ENCODE measurements at regions not wholly inside any gene's neighbourhood (a gene's known extent, or its start where the extent isn't known, plus 50 kb on each side); places are given as distances from the start of the nearest gene placed in this dataset.

DNA sequence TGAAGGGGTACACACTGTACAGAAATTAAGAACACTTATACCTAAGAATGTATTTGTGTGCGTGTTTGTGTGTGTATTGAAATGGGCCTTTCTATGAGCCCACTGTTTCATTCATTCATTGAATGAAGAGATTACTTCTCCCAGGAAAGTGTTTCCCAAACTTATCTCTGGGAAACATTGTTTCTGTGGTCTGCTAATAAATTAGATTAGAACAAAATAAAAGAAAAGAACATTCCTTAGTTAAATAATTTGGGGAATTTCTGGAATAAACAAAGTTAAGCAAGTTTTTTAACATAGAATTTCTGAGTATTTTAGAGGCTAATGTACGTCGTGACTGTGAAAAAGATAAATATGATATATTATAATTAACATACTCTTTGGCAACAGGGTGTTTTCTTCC is 402.4 kb upstream of the CDH11 start:
- no peak for DNase-seq

DNA sequence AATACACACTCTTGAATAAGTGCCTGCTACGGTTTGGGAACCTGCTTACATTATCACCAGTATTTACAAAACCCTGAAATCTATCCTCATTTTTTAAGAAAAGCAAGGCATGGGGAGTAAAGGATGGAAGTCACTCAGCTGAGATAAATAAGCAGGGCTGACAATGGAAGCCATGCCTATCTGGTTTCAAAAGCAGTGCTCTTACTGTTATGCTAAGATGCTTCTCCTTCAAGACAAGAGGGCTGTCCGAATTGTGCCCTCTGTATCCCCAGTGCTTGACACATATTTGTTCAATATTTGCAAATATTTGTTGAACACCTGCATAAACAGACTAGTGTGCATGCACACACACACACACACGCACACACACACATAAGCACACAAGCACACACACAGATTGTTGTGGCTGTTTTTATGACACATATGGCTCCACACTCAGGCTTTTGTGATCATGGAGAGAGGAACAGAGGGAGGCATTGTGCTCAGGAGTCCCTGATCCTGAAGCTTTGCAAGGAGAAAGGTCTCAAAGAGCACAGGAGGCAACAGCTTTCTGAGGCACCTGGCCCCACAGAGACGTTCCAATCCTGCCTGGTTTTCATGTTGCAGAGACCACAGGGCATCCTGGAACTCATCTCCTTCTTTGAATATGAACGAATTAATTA is 401.6 kb upstream of the CDH11 start:
- DNase-seq, result no peak

DNA sequence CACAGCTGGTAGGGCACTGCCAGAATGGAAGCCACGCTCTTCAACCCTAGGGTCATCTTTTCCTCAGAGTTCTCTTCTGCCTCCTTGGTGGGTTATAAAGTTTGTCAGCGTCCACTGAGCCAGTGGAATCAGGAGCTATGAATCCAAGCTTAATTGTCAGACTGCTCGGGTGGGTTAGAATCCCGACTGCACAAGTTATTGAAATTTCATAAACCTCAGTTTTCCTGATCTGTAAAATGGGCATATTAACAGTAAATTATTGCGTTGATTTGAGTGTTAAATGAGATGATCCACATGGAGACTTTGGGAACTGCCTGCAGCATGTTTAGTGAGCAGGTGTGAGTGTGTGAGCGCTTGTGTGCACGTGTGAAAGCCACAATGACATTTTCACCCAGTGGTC is 400.5 kb upstream of the CDH11 start:
- no peak for DNase-seq

DNA sequence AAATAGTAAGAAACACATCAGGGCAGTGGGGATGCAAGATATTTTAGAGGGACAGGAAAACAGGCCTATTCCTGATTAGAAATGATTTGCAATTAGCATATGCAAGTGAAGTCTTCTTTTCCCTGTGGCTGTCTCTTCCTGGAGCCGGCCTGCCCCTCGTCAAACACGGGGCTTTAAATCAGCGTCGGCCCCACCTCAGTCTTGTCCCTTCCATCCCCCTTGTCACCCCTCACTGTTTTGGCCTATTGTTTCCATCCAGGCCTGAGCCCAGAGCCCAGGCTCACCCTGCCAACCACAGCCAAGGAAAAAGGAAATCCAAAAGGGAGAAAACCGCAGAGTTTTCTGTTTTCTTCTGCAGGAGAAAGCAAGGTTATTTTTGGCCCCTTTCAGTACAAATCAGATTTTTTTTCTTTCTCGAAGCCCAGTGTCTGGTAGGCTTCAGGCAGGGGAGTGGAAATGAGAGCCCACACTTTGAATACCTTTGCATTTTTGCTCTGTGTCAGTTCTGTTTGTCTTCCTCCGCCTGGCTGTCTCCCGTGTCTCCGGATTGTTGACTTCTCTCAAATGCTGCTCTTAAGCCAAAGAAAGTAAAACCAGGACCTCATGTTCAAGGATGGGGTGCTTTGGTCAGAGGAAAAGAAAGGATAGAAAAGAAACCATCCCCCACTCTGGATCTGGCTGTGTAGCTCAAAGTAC is 399.9 kb upstream of the CDH11 start:
- DNase-seq, result no peak

DNA sequence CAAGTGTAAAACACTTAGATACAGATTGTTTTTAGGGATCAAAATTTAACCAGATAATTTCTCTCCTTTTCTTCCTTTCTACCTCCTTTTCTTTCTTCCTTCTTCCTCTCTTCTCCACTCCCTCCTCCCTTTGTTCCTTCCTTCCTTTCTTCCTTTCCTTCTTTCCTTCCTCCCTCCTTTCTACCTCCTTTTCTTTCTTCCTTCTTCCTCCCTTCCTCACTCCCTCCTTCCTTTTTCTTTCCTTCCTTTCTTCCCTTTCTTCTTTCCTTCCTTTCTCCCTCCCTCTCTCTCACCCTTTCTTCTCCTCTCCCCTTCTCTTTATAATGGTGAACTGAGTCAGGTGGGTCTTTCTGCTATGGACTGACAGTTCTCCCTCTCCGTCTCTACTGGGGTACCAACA is 397.5 kb upstream of the CDH11 start:
- DNase-seq, result no peak

DNA sequence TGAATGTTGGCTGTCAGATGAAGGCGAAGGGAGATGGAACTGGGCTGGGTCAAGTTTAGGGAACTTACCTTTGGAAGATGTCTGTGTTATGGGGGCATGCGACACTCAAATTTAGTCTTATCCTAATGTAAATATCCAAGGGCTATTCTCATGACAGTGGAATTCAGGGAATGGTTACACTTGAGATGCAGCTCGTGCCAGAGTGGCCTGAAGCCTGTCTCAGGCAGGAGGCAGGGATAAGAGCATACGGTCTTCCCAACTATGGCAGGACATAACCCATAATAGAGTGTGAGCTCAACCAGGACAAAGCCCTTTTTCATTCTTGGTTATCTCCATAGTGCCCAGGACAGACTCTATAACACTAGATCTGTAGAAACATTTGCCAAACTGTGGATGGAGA is 393.3 kb upstream of the CDH11 start:
- no peak for DNase-seq

DNA sequence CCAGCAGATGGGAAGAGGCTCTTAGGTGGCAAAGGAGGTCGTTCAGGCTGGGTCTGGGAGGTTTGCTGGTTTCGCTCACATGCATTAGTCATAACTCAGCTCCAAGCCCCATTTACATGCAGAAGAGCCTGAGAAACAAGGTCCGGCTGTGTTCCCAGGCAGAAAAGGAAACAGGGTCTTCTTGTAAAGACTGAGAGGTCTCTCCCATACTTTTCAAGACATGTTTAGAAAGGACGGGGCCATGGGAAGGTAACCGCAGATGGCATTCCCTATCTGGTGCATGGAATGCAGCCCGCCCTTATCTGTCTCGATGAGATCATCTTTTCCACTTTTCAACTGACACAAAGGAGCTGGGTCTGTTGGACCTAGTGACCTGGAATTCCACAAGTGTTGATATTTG is 389.0 kb upstream of the CDH11 start:
- no peak for DNase-seq

DNA sequence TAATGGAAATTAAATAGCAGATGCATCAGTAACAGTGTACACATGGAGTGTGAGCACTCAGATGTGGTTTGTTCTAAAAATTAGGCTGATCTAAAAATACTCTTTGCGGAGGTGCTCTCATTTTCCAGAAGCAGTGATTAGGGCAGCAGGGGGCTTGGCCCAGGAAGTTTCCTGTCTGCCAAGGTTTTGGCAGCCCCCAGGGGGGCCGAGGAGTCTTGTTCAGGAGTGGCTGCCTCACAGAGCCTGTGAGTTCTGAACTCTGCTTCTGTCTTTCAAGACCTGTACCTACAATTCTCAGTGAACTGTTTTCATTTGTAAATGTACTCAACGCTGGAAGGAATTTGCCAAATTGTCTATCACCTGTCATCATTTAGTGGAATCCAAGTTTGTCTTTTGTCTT is 388.4 kb upstream of the CDH11 start:
- no peak for DNase-seq

DNA sequence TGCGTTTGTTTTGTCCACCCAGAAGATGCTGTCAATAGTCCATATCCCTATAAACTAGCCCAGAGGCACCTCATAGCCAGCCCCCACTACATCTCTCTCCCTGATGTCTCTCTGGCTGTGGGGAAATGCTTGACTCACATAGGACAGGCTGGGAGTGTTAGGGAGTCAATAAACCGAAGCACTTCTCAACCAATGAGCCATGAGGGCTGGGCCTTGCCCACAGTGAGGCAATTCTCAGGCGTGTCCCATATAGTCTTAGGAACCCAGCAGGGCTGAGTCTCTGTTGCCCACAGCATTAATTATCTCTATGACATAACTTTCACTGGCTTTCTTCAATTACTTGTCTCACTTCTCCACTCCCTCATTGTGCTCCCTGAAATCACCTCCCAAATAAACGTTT is 387.3 kb upstream of the CDH11 start:
- DNase-seq, result no peak

DNA sequence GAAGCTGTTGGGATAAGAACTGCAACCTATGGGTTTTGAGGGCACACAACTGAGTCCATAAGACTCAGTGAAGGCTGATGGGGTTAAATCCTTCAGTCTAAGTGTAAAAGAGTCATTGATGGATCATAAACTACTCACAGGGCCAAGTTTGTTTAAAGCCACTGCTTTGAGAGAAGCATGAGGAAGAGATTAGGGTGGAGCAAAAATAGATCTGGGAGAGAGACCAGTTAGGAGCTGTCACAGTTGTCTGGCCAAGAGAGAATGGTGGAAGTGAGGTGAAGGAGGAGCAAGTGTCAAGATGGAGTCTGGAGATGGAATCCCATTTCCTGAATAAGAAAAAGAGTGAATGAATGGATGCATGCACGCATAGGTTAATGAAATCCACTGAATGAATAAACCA is 379.1 kb upstream of the CDH11 start:
- no peak for DNase-seq

DNA sequence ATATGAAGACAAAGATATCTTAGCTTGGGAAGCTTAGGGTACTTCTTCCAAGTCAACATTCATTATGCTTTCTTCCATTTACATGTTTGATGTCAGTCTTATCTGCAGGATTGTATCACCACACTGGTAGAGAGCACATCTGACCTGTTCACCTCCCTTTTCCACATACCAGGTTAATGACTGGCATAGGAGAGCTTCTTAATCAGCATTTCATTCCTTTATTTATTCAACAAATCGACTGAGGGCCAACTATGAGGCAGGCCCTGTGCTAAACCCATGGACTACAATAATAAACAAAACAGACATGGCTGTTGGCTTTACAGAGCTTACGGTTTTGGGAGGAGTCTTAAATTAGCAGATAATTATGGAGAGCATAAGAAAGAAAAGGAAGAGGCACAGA is 378.1 kb upstream of the CDH11 start:
- no peak for DNase-seq

DNA sequence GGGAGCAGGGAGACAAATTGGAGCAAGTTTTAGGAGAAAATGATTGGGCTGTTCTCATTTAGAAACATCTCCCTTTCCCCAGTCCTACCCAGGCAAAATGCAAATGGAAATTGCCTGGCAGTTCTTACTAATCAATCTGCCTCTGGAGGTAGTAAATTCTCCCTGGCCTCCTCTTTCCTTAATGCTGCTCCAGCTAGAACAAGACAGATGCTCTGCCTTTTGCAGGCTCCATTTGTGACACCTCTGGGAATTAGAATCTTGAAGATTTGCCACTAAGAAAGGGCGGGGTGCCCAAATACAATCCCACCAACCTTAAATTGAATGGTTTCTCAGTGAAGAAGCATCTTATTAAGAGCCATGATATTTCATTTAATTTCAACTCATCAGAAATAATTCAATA is 377.7 kb upstream of the CDH11 start:
- no peak for DNase-seq

DNA sequence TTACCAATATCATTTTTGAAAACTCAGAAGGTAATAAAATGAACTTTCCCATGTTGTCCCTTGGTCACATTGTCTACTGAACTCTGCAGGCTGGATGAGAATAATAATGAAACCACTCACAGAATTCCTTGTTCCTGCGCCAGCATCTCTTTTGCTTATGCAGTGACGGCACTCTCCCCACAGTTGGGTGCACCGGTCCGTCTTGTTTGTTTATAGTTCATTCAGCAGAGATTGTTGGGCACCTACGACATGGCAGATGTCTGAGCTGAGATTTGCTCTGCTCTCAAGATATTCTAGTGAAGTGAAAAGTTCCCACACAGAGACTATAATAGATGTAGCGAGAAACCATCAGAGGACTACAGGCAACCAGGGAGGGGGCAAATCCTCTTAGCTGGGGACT is 375.7 kb upstream of the CDH11 start:
- no peak for DNase-seq

DNA sequence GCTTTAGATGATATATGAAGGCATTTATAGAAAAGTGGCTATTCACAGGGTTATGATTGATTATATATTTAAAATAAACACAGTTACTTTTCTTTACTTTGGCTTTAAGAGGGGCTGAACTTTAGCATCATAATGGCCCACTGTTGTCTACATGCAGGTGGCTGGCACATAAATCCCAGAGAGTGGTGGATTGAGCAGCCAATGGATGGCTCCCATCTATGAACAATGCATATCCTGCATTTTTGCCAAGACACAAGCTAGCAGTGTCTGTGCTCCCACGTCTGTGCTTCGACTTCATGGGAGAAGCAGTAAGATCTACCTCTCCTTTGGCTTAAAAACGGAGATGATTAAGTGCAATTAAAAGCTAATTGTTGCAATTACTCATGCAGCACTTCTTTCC is 373.2 kb upstream of the CDH11 start:
- DNase-seq, result no peak

DNA sequence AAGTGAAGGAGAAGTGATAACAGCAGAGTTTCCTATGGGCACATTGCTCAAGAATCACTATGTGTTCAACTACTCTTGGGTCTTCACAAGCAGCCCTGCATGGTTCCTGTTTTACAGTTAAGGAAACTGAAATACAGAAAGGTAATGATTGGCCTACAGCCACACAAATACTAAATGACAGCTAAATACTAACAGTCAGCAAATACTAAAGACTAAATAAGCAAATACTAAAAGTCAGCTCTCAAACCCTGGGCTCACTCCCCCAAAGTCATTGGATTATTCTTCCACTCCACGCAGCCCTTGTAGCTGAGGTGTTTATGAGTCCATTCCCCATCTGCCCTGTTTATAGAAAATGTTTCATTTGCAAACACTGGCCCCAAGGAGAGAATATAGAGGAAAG is 372.7 kb upstream of the CDH11 start:
- no peak for DNase-seq

DNA sequence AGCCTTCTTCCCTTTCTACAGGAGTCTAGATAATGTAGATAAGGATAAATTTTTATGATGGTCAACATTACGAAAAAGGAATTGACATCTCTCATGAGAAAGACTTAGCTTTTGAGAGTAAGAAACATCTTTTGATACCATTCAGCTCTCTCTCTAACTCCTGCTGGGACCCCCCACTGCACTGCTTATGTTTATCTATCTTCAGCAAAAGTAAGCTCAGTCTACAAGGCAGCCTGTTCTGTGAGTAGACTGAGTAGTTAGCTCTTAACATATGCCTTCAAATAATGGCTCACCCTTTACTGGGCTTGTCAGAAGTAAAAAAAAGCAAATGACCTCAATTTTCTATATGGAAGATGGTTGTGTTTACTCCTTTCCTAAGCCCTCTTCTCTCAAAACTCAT is 372.2 kb upstream of the CDH11 start:
- DNase-seq, result no peak

DNA sequence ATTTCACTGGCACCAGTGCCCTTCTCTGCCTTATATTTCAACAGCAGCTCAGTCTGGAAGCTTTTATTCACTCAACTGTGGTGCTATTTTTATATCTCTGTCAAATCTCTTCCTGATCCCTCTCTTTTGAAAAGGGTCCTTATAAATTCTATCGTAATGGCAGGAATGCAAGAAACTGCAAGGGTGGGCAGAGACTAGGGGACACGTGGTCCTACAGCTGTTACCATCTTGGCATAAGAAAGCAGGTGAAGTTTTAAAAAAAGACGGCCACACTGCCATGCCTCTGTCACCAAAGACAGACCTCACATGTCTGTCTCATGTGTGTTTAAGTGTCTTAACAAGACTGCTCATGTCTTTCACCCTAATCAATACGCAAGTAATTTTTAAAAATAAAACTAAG is 368.4 kb upstream of the CDH11 start:
- DNase-seq, result no peak

DNA sequence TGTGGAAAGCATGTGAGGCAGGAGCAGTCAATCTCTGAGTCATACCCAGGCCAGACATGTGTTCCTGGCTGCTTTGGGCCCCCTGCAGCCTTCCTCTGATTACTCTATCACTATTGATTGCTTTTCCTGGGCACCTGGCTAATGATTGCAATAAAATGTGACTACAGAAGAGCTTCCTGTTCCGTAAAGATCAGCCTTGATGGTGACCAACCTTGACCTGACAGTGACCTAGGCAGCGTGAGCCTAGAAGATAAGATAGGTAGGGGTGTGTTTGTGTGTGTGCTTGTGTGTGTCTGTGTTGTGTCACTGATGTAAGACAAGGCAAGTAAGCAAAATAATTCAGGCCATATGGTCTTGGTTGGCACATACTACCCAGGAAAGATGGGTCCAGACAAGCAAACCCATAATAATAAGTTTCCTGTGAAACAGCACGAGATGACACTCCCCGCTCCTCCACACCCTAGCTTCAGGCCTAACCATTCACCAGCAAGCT is 367.7 kb upstream of the CDH11 start:
- DNase-seq, result no peak

DNA sequence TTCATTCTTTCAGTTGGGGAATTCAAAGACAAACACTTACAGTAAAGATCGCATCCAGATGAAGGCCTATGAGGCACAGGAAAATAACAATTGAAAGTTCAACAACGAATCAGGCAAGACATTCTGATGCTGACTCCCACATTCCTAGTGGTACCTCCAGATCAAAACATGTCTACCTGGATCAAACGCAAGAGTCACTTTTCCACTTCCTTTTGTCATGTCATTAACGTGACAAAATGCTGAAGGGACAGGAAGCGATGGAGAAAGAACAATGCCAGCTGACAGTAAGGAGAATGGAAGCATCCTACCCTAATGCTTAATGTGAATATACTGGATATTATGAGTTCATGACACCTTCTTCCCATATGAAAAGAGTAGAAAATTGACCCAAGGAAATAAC is 365.4 kb upstream of the CDH11 start:
- DNase-seq, result no peak

DNA sequence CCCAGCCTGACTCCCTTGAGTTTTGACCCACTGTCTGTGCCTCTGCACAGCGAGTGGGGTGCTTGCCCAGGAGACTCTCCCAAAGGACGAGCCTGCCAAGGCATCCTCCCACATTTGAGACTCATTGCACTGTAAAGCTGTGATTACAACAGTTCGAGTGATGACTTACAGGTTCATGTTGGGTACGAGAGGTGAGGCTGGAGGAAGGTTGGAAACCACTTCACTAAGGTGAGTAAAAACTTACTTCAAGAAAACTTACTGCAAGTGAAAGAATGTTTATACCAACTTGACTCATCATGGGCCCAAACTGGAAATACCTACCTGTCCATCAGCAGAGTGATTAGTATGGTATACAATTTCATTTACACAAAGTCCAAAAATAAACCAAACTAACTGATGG is 360.1 kb upstream of the CDH11 start:
- DNase-seq, result no peak

DNA sequence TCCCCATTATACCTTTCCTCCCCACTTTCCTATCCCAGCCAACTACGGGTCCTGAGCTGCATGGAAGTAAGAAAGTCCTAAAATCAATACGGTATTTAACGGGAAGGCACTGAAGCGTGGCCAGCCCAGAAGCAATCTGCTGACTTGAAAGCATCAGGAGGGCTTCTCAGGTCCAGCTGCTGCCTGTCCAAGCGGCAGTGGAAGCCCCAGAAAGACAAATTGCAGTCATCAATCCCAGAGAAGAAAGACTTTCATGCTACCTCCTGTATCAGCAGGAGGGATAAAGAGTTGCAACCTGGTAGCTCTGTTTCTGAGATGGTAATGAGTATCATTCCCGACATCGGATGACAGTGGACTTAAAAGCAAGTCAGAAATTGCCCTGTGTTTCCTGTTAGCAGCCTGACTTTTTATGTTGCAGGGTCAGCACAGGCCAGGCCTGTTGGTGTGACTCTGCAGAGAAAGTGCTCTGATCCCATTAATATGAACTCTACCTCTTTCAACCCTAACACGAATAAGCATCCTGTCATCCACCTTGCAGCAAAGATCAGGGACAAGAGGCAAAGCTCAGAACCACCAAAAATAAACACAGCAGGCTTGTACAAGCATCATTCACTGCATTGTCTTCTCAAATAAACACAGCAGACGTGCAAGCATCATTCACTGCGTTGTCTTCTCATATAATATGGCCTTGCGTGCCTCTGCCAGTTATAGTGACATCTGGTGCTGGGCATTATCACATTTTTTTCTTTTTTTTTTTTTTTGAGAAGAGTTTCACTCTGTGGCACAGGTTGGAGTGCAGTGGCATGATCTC is 358.6 kb upstream of the CDH11 start:
- no peak for DNase-seq

DNA sequence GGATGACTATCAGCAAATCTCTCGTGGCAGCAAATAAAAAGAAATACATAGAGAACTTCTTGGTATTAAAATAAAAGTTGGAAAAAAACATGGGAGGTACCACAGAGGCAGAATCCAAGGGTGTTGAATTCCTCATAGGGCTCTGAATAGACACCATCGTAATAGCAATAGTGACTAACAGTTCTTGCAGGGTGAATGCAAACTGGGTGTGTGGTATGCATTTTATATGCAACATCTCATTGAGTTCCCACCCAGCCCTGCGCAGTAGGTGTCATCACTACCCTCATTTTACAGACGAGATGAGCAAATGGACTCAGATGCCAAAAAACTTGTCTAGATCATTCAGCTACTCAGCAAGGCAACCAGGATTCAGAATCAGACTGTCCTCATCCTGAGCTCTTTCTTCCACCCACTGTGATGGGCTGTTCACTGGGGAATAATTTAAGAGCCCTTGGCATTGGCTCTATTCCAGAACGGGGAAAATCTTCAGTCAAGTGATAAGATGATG is 354.6 kb upstream of the CDH11 start:
- DNase-seq, result no peak

DNA sequence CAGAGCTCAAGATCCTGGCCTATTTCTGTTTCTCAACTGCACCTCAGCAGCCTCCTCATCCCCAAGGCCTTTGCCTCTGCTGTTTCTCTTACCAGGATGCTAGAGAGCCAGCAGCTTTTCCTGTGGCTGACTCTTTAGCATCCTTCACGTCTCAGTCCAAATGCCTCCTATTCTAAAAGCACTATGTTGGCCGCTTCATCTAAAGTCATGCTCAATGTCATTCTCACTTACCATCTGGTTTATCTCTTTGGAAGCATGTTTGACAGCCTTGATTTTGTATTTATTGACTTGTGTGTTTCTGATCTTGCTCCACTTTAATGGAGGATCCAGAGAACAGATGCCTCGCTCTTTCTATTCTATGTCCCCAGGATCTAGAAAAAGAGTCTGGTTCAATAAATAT is 351.8 kb upstream of the CDH11 start:
- DNase-seq, result no peak

DNA sequence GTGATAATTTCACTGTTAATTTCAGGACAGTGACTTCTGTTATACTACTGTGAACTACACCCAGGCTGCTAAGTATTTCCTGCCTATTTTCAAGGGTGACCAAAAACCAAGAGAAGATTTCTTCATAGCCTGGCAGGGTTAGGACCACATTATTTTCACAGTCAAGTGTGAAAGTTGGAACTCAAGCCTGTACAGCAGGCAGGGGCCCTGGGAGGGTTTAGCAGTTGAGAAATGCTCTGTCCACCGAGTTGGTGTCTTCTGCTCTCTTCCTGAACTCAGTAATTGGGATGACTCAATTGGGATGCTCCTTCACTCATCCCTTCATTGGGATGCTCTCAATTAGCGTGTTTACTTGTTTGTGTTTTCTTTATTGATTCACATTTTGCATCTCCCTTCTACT is 347.3 kb upstream of the CDH11 start:
- no peak for DNase-seq
